ENCODE measurements at regions not wholly inside any gene's neighbourhood (a gene's known extent, or its start where the extent isn't known, plus 50 kb on each side); places are given as distances from the start of the nearest gene placed in this dataset.

GRCh38 chr3:170780955-170781354, 89.0 kb downstream of the RPL22L1 start:
- DNase-seq (ENCODE audit: low spot score): no peak

GRCh38 chr3:170780471-170780870, 89.5 kb downstream of the RPL22L1 start:
- DNase-seq (ENCODE audit: low spot score): no peak

GRCh38 chr3:170778240-170779217, 91.5 kb downstream of the RPL22L1 start:
- no peak for DNase-seq (ENCODE audit: low spot score)

- DNase-seq (ENCODE audit: low spot score): no peak
Measured at GRCh38 chr3:170777564-170777926, 92.5 kb downstream of the RPL22L1 start.

- DNase-seq (ENCODE audit: low spot score): no peak
Measured at GRCh38 chr3:170776887-170777563, 93.0 kb downstream of the RPL22L1 start.

- DNase-seq (ENCODE audit: low spot score): no peak
Measured at GRCh38 chr3:170773682-170774425, 96.1 kb downstream of the RPL22L1 start.

- DNase-seq (ENCODE audit: low spot score): no peak
Measured at GRCh38 chr3:170772175-170772574, 97.8 kb downstream of the RPL22L1 start.

- no peak for DNase-seq (ENCODE audit: low spot score)
Measured at GRCh38 chr3:170768334-170768801, 101.6 kb downstream of the RPL22L1 start.

- DNase-seq (ENCODE audit: low spot score): no peak
Measured at GRCh38 chr3:170767576-170767941, 102.4 kb downstream of the RPL22L1 start.

- no peak for DNase-seq (ENCODE audit: low spot score)
Measured at GRCh38 chr3:170766823-170767575, 103.0 kb downstream of the RPL22L1 start.

GRCh38 chr3:170766253-170766652, 103.7 kb downstream of the RPL22L1 start:
- no peak for DNase-seq (ENCODE audit: low spot score)

GRCh38 chr3:170765419-170766078, 104.4 kb downstream of the RPL22L1 start:
- DNase-seq (ENCODE audit: low spot score): no peak

- DNase-seq (ENCODE audit: low spot score): no peak
Measured at GRCh38 chr3:170764017-170764416, 106.0 kb downstream of the RPL22L1 start.

- no peak for DNase-seq (ENCODE audit: low spot score)
Measured at GRCh38 chr3:170762064-170762463, 107.9 kb downstream of the RPL22L1 start.

GRCh38 chr3:170761103-170761502, 108.9 kb downstream of the RPL22L1 start:
- no peak for DNase-seq (ENCODE audit: low spot score)

GRCh38 chr3:170760174-170760526, 109.8 kb downstream of the RPL22L1 start:
- DNase-seq (ENCODE audit: low spot score): no peak

GRCh38 chr3:170759511-170760173, 110.4 kb downstream of the RPL22L1 start:
- DNase-seq (ENCODE audit: low spot score): no peak

GRCh38 chr3:170757038-170757437, 113.0 kb downstream of the RPL22L1 start:
- DNase-seq (ENCODE audit: low spot score): no peak

- DNase-seq (ENCODE audit: low spot score): no peak
Measured at GRCh38 chr3:170754311-170754693, 115.7 kb downstream of the RPL22L1 start.

GRCh38 chr3:170753421-170754310, 116.3 kb downstream of the RPL22L1 start:
- no peak for DNase-seq (ENCODE audit: low spot score)
